Esophagus muscularis mucosa (tissue), 3 donors: ENCODE measurements at regions not wholly inside any gene's neighbourhood (a gene's known extent, or its start where the extent isn't known, plus 50 kb on each side); places are given as distances from the start of the nearest gene placed in this dataset.

Experiments used
- POLR2A ChIP-seq: fragments of 450-650 bp; IDR thresholded peaks from one replicate; pipeline ENCODE4 v1.6.1; 2017; ENCODE audit warnings: antibody characterized with exemption, moderate library complexity, mild to moderate bottlenecking, low read depth
- POLR2AphosphoS5 ChIP-seq, 2 donors: sonication (generic); formaldehyde crosslinking; IDR thresholded peaks; one replicate each; pipeline ENCODE4 v1.6.1; 2017; ENCODE audit warnings: antibody characterized with exemption in 2 of 2
- TF ChIP-seq, protein P1 (sequence below), 3 experiments: fragments of 200-600 bp in 2 of 3; fragments of 450-650 bp in 1 of 3; sonication (generic) in 2 of 3; IDR thresholded peaks; one replicate each; pipeline ENCODE4 v1.5.1; 2017 to 2019; ENCODE audit warnings: antibody characterized with exemption in 3 of 3, mild to moderate bottlenecking in 2 of 3, moderate library complexity in 1 of 3

GRCh38 chr4:13203101-13203500 lies 281.0 kb downstream of the RAB28 start:
- TF ChIP-seq POLR2A (no peak), POLR2AphosphoS5 (IDR thresholded peaks at IDR 0.05) (no peak)
- TF ChIP-seq, protein P1, sequence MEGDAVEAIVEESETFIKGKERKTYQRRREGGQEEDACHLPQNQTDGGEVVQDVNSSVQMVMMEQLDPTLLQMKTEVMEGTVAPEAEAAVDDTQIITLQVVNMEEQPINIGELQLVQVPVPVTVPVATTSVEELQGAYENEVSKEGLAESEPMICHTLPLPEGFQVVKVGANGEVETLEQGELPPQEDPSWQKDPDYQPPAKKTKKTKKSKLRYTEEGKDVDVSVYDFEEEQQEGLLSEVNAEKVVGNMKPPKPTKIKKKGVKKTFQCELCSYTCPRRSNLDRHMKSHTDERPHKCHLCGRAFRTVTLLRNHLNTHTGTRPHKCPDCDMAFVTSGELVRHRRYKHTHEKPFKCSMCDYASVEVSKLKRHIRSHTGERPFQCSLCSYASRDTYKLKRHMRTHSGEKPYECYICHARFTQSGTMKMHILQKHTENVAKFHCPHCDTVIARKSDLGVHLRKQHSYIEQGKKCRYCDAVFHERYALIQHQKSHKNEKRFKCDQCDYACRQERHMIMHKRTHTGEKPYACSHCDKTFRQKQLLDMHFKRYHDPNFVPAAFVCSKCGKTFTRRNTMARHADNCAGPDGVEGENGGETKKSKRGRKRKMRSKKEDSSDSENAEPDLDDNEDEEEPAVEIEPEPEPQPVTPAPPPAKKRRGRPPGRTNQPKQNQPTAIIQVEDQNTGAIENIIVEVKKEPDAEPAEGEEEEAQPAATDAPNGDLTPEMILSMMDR (IDR thresholded peaks at IDR 0.05) = no peak
